H9 (cell line): ENCODE measurements at regions not wholly inside any gene's neighbourhood (a gene's known extent, or its start where the extent isn't known, plus 50 kb on each side); places are given as distances from the start of the nearest gene placed in this dataset.

Source experiments
- DNase-seq: peaks from one replicate; pipeline ENCODE4 v3.0.0-alpha.2; 2017
- H2AFZ ChIP-seq: one replicate; pipeline ENCODE4 v1.6.1; 2013; ENCODE audit warnings: mild to moderate bottlenecking, low read length, control low read depth, moderate library complexity
- H2AK5ac ChIP-seq: 2 replicates; pipeline ENCODE4 v1.6.1; 2013; ENCODE audit warnings: low read length, control low read depth, mixed read lengths; ENCODE audit not compliant: insufficient read length
- H2BK120ac ChIP-seq: one replicate; pipeline ENCODE4 v1.6.1; 2013; ENCODE audit warnings: low read depth, mild to moderate bottlenecking, low read length, control low read depth, inconsistent platforms; ENCODE audit not compliant: poor library complexity, severe bottlenecking
- H2BK12ac ChIP-seq: 2 replicates; pipeline ENCODE4 v1.6.1; 2013; ENCODE audit warnings: low read length, control low read depth, mixed read lengths, low read depth; ENCODE audit not compliant: insufficient read length
- H2BK15ac ChIP-seq: 2 replicates; pipeline ENCODE4 v1.6.1; 2013; ENCODE audit warnings: low read depth, low read length, control low read depth
- H2BK20ac ChIP-seq: one replicate; pipeline ENCODE4 v1.6.1; 2013; ENCODE audit warnings: low read depth, mild to moderate bottlenecking, low read length, control low read depth, inconsistent platforms; ENCODE audit not compliant: poor library complexity, severe bottlenecking
- H2BK5ac ChIP-seq: 2 replicates; pipeline ENCODE4 v1.6.1; 2013; ENCODE audit warnings: low read length, control low read depth, mixed read lengths; ENCODE audit not compliant: insufficient read length
- H3K14ac ChIP-seq: 2 replicates; pipeline ENCODE4 v1.6.1; 2013; ENCODE audit warnings: low read length, control low read depth; ENCODE audit not compliant: insufficient read depth
- H3K18ac ChIP-seq: 2 replicates; pipeline ENCODE4 v1.6.1; 2013; ENCODE audit warnings: low read depth, mild to moderate bottlenecking, mixed read lengths, low read length, control low read depth; ENCODE audit not compliant: insufficient read length
- H3K23ac ChIP-seq: 2 replicates; pipeline ENCODE4 v1.6.1; 2013; ENCODE audit warnings: low read length, control low read depth, mixed read lengths, low read depth; ENCODE audit not compliant: insufficient read length
- H3K23me2 ChIP-seq: 2 replicates; pipeline ENCODE4 v1.6.1; 2013; ENCODE audit warnings: low read depth, mild to moderate bottlenecking, mixed read lengths, low read length, control low read depth; ENCODE audit not compliant: insufficient read length, poor library complexity, severe bottlenecking
- H3K27ac ChIP-seq: 2 replicates; pipeline ENCODE4 v1.5.1; 2013; ENCODE audit warnings: low read length, control low read depth, mixed read lengths, low read depth; ENCODE audit not compliant: insufficient read length
- H3K27me3 ChIP-seq: 2 replicates; pipeline ENCODE4 v1.6.1; 2013; ENCODE audit warnings: low read length, control low read depth, inconsistent platforms; ENCODE audit not compliant: insufficient read depth
- H3K4ac ChIP-seq: 2 replicates; pipeline ENCODE4 v1.6.1; 2013; ENCODE audit warnings: low read depth, mild to moderate bottlenecking, control low read depth, inconsistent platforms, low read length, moderate library complexity
- H3K4me1 ChIP-seq: 2 replicates; pipeline ENCODE4 v1.6.1; 2013; ENCODE audit warnings: low read length, control low read depth, inconsistent platforms; ENCODE audit not compliant: insufficient read depth
- H3K4me2 ChIP-seq: 2 replicates; pipeline ENCODE4 v1.6.1; 2013; ENCODE audit warnings: low read length, control low read depth, mixed read lengths; ENCODE audit not compliant: insufficient read length, insufficient read depth
- H3K56ac ChIP-seq: 2 replicates; pipeline ENCODE4 v1.6.1; 2013; ENCODE audit warnings: low read depth, mild to moderate bottlenecking, mixed read lengths, low read length, control low read depth; ENCODE audit not compliant: insufficient read length
- H3K79me1 ChIP-seq: 2 replicates; pipeline ENCODE4 v1.6.1; 2013; ENCODE audit warnings: low read depth, mild to moderate bottlenecking, moderate library complexity, low read length, control low read depth, inconsistent platforms; ENCODE audit not compliant: insufficient read depth, poor library complexity, severe bottlenecking
- H3K79me2 ChIP-seq: 2 replicates; pipeline ENCODE4 v1.6.1; 2013; ENCODE audit warnings: low read length, control low read depth, inconsistent platforms; ENCODE audit not compliant: insufficient read depth
- H3K9ac ChIP-seq: 2 replicates; pipeline ENCODE4 v1.6.1; 2013; ENCODE audit warnings: low read length, control low read depth, mixed read lengths; ENCODE audit not compliant: insufficient read length; ENCODE audit errors: extremely low read depth
- H3K9me3 ChIP-seq: one replicate; pipeline ENCODE4 v1.6.1; 2013; ENCODE audit warnings: low read depth, low read length, inconsistent platforms; ENCODE audit not compliant: control insufficient read depth
- H3T11ph ChIP-seq: one replicate; pipeline ENCODE4 v1.6.1; 2013; ENCODE audit warnings: mild to moderate bottlenecking, low read length, control low read depth, inconsistent platforms
- H4K20me1 ChIP-seq: one replicate; pipeline ENCODE4 v1.6.1; 2013; ENCODE audit not compliant: control insufficient read depth, insufficient read length, insufficient read depth
- H4K5ac ChIP-seq: 2 replicates; pipeline ENCODE4 v1.6.1; 2013; ENCODE audit warnings: low read depth, mild to moderate bottlenecking, mixed read lengths, low read length, control low read depth; ENCODE audit not compliant: insufficient read length
- H4K8ac ChIP-seq: replicated peaks from 2 replicates; pipeline ENCODE4 v1.6.1; 2013; ENCODE audit warnings: low read length, control low read depth, mixed read lengths, low read depth; ENCODE audit not compliant: insufficient read length
- H4K91ac ChIP-seq: 2 replicates; pipeline ENCODE4 v1.6.1; 2013; ENCODE audit warnings: low read depth, mild to moderate bottlenecking, moderate library complexity, mixed read lengths, low read length, control low read depth; ENCODE audit not compliant: insufficient read length
- H3K27ac Mint-ChIP-seq, 3 experiments: 2 replicates in 2 of 3; 3 replicates in 1 of 3; pipeline ENCODE4 v1.8.0; 2020 to 2021; ENCODE audit warnings: mixed read lengths in 3 of 3, mild to moderate bottlenecking in 1 of 3, moderate library complexity in 1 of 3
- H3K27me3 Mint-ChIP-seq: 2 replicates; pipeline ENCODE4 v1.8.0; 2021; ENCODE audit warnings: low read depth, mild to moderate bottlenecking, moderate library complexity, mixed read lengths
- H3K36me3 Mint-ChIP-seq, 3 experiments: 2 replicates in 2 of 3; 3 replicates in 1 of 3; pipeline ENCODE4 v1.8.0; 2020 to 2021; ENCODE audit warnings: low read depth in 3 of 3, mixed read lengths in 3 of 3; ENCODE audit not compliant: insufficient read depth in 1 of 3
- H3K4me1 Mint-ChIP-seq, 2 experiments: 2 replicates each; pipeline ENCODE4 v1.8.0; 2020; ENCODE audit warnings: mixed read lengths in 2 of 2
- H3K4me3 Mint-ChIP-seq, 2 experiments: 2 replicates in 1 of 2; 3 replicates in 1 of 2; pipeline ENCODE4 v1.8.0; 2020 to 2021; ENCODE audit warnings: mild to moderate bottlenecking in 2 of 2, mixed read lengths in 2 of 2, moderate library complexity in 1 of 2
- H3K9me3 Mint-ChIP-seq, 2 experiments: 2 replicates in 1 of 2; 3 replicates in 1 of 2; pipeline ENCODE4 v1.8.0; 2020; ENCODE audit warnings: mild to moderate bottlenecking in 2 of 2, mixed read lengths in 2 of 2, moderate library complexity in 1 of 2
- CTCF ChIP-seq: fragments of 200-600 bp; sonication (generic); conservative IDR thresholded peaks from 3 replicates; pipeline ENCODE4 v1.8.0; 2021; ENCODE audit warnings: antibody characterized with exemption, mild to moderate bottlenecking
- WGBS: extraction: QIAGEN DNeasy Blood & Tissue Kit; methylation state at CpG from one replicate; pipeline ENCODE4 v1.1.7; 2013; ENCODE audit warnings: missing lambda C conversion rate, low lambda C conversion rate, mixed read lengths; ENCODE audit not compliant: insufficient read length; ENCODE audit errors: extremely low coverage; 5-methylcytosine and 5-hydroxymethylcytosine counted together

- Histone ChIP-seq H2BK12ac (no peak overlapping the region), H2AK5ac (no peak overlapping the region), H4K5ac (no peak overlapping the region), H3K56ac (no peak overlapping the region), H3K4me1 (no peaks in the 10 kb centered on the region), H3K9ac (no peak overlapping the region), H3K18ac (no peak overlapping the region), H2AFZ (no peak overlapping the region), H3K23ac (no peak overlapping the region), H3K4me2 (no peak overlapping the region), H3T11ph (no peak overlapping the region), H3K27me3 (no peaks in the 10 kb centered on the region), H3K79me2 (no peaks in the 10 kb centered on the region), H3K27ac (no peak overlapping the region), H3K79me1 (no peaks in the 10 kb centered on the region), H4K8ac (no peak overlapping the region), H3K23me2 (no peaks in the 10 kb centered on the region), H4K91ac (no peak overlapping the region), H2BK20ac (no peak overlapping the region), H2BK15ac (no peak overlapping the region), H2BK5ac (no peak overlapping the region), H3K14ac (no peak overlapping the region), H3K4ac (no peak overlapping the region), H3K9me3 (no peaks in the 10 kb centered on the region), H4K20me1 (no peaks in the 10 kb centered on the region), H2BK120ac (no peak overlapping the region)
- WGBS = no CpG with 5 or more reads among the region's 17 CpGs
- TF ChIP-seq CTCF = no peak
- Mint-ChIP-seq H3K9me3 (no peaks in the 10 kb centered on the region), H3K27me3 (peaks cover 7% of the 10 kb centered on the region), H3K36me3 (no peaks in the 10 kb centered on the region; a peak in 1 of 7 replicates), H3K4me1 (peaks cover 0 to 4% of the 10 kb centered on the region in 2 experiments; a peak in 3 of 4 replicates), H3K27ac (no peak overlapping the region), H3K4me3 (no peak overlapping the region)
- peak; percentile 14 for DNase-seq
These were observed 95.0 kb downstream of the ERMARD start for GRCh38 chr6:169846286-169847056.
